Activated CD8-positive, alpha-beta memory T cell treated with anti-CD3 and anti-CD28 coated beads, Interleukin-2, amount 50 U/mL, for 24 hours (primary cell): ENCODE measurements at regions not wholly inside any gene's neighbourhood (a gene's known extent, or its start where the extent isn't known, plus 50 kb on each side); places are given as distances from the start of the nearest gene placed in this dataset.
"Not testable (repeated sequence)": the region's sequence is repeated elsewhere in the genome, so short reads cannot be mapped to it uniquely, and the experiment has no call there.

ENCODE experiments used
- DNase-seq: peaks from one replicate; pipeline ENCODE4 v3.0.0-alpha.2; 2020; ENCODE audit errors: extremely low read depth

DNA sequence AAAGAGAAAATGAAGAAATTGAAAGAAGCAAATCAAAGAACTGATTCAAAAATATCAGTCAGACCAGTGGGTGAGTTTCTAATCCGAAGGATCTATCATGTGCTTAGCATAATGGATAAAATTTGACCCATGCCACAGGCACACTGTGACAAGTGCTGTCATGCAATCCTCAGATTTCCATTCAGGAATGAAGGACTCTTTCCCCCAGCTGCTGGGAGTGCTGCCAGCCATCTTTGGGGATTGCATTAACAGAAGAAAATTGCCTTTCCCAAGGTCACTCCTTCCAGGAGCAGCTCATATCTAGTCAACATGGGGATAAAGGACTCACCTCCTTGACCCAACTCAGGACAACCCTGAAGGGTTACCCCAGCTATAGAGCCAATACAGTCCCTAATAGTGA is 316.7 kb upstream of the TBX18 start:
- DNase-seq: no peak

DNA sequence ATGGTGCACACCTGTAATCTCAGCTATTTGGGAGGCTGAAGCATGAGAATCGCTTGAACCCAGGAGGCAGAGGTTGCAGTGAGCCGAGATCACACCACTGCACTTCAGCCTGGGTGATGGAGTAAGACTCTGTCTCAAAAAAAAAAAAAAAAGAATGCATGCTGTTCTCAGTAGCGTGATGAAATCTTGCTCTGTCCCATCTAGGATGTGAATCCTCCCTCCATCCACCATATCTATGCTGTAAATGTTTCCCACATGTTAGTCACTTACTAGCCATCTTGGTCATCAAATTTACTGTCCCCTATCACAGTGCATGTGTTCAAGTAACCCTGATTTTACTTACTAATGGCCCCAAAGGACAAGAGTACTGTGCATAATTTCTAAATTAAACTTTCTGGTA is 315.4 kb upstream of the TBX18 start:
- no peak for DNase-seq

DNA sequence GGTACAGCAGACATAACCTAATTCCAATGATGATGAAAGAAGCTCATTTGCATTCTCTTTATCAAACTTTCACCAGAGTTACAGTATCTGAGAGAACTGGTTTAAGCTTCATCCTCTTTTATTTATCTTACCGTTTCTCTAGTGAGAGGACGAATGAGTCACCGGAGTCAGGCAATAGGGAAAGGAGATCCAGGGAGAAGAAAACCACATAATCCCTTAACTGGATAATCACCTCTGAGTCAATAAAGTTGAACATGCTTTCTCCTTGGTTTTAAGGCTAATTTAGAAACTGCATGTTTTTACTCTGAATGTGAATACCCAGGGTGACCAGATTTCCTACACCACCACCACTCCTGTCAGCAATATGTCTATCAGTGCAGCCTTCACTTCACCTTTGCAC is 313.7 kb upstream of the TBX18 start:
- DNase-seq: no peak

DNA sequence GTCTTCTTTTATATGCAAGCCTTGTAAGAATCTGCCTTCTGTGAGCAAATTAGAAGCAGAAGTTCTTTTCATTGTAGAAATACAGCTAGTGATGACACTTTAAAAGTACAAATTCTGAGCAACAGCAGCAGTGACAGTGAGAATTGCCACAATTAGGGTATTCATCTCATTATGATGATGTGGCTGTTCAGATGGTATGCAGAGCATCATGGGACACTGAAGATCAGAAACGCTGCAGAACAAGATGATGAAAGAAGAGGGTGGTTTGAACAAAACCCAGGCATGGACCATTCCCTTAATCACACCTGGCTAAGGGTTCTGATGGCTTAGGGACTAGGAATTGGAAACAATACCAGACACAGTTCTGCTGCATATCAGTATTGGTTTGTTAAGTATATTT is 312.7 kb upstream of the TBX18 start:
- no peak for DNase-seq

DNA sequence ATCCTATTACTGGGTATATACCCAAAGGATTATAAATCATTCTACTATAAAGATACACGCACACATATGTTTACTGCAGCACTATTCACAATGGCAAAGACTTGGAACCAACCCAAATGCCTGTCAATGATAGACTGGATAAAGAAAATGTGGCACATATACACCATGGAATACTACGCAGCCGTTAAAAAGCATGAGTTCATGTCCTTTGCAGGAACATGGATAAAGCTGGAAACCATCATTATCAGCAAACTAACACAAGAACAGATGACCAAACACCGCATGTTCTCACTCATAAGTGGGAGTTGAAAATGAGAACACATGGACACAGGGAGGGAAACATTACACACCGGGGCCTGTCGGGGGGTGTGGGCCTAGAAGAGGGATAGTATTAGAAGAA is 307.4 kb upstream of the TBX18 start:
- not testable (repeated sequence) for DNase-seq

DNA sequence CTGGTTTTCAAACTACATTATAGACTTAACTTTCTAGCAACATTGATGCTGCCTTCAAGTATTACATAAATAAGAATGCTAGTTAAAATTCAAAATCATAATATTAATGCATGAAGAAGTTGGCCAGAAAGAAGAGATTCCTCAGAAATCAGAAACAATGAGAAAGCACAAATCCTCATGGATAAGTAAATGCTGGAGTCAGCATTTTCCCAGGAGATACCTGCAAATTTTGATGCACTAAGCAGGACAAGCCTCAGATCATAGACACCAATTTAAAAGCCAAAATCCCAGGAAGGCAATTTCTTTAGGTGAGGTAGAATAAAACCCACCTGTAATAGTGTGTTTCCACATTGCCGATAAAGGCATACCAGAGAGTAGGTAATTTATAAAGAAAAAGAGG is 305.2 kb upstream of the TBX18 start:
- no peak for DNase-seq

DNA sequence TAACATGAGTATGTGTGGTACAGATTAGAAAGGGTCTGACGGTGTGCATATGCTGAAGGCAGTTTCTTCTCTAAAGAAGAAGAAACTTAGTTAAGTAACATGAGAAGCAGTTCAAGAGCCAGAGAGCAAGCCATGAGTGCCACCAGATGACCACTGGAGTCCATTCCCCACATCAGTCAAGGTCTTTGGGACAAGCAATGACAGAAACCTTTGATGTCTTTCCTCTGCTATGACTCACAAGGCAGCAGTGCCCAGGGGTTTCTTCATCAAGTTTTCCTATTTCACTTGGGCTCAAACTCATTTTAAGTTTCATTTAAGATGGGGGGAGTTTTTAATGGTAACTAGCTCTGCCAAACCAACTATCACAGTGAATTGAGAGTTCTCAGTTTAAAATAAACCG is 303.8 kb upstream of the TBX18 start:
- no peak for DNase-seq

DNA sequence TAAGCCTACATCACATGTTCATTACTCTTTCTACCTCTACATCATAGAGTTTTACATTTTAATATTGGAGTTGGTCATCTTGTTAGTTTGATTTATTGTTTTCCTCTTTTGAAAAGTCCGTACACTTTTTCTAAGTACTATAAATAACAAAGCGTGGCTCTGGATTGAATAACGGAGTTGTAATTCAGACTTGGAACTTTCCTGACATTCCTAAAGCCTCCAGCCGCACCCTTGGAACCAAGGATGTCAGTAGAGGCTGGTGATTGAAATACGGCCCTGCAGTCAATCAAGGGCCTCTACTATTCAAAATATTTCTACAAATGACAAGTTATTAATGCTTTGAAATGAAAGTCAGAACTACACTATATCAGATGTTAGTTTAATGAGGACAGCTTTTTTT is 301.9 kb upstream of the TBX18 start:
- DNase-seq: no peak

DNA sequence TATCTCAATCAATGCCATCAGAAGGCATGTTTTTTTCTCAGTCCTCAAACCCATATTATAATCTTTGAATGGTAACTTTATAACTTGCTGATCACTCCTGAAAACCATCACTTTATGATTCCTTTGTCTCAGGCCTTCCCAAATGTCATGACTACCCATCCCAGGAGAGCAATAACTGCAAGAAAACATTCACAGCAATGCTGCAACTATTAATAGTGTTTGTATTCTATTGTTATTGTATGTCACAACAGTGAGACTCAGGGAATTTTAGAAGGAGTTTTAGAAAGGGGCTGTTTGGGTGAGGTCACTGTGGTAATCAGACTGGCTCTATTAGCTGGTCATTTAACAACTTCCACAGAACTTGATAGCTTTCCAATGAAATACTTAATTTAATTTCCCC is 301.4 kb upstream of the TBX18 start:
- no peak for DNase-seq

DNA sequence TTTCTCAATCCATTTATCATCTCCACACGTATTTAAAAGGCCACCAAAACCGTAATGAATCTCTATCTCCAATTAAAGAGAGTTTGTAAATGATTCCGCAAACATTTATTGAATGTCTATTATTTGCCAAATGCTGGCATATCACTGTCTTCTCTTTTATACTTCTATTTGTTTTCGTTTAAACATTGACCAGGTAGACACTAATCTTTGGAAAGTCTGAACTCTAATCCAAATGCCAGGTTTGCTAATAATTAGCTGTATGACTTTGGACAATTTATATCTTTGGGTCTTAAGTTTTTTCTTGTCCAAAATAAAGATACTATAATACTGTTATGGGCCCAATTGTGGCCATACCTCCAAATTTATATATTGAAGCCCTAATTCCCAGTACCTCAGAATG is 299.2 kb upstream of the TBX18 start:
- DNase-seq: no peak

DNA sequence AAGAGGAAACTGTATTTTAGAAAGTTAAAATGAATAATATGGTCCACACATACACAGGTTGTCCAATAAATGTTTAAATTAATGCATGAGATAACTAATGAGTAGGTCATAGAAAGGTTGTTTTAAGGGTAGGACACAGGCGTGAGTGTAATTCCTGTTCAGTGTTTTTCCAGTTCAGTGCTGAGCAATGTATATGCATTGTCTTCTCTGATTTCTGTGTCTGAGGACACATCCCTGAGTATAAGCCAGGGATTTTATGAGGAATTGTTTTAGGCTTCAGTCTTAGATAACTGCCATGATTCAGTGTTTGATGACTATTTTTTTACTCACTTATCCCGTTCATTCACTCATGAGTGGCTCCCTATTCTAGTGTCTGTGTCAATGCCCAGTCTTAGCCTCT is 298.5 kb upstream of the TBX18 start:
- DNase-seq: no peak

DNA sequence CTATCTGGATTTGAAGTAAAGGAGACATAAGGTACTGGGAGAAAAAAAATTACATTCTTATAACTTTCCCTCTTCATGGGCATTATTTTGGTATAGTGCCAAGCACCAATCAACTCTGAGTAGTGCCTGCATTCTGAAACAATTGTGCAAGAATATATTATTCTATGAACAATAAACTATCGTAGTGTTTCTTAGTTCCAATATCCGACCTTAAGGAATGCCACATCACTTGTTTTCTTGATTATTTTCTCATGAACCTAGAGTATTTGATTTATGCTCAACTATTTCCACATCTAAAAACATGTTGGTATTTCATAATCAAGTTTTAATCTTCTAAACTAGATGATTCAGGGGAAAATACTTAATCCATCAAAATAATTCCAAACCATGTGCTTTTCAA is 294.4 kb upstream of the TBX18 start:
- DNase-seq: no peak

DNA sequence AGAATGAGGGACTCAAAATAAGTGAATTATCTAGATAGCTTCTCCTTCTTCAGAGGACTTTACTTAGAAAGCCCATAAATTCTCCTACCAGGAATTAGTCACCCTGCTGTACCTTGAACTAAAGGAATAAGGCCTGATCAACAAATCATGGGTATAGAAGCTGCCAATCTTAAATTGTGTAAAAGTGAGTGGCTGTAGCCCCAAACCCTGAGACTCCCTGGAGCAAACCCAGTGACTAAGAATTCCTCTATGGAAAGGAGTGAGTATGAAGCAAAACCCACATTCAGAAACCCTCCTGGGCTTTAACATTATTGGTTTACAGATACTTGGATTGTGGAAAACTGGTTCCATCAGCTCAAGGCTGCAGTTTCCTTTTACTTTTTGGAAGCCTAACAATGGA is 285.8 kb upstream of the TBX18 start:
- no peak for DNase-seq

DNA sequence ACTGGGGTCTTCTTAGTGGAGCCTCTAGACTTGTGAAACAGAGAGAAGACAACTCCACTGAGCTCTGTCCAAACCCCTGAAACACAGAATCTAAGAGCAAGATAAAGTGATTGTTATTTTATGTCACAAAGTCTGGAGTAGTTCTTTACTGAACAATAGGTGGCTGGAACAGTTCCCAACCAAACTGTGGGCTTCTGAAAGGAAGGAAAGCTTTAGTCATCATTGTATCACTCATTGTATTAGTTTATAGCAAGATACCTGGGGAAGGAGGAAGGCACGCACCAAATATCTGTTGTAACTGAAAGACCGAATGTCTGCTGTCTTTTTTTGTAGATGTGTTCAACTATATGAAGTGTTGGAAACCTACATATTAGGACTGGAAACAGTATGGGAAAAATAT is 284.9 kb upstream of the TBX18 start:
- DNase-seq: no peak

DNA sequence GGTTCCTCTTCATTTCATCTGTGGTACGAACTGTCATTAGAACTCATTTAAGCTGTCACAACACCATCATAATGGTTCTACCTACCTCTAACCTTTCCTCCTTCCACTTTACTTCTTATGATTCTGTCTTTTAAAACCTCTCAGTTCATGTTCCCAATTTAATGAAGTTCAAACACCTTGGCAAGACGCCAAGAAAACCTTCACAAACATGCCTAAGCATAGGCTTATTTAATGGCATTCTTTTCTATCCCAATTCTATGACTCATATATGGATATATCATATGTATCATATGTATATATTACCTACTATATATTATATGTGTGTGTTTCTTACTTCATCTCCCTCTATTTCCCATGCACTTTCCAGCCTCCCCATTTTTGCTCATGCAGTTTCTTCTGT is 283.4 kb upstream of the TBX18 start:
- no peak for DNase-seq

DNA sequence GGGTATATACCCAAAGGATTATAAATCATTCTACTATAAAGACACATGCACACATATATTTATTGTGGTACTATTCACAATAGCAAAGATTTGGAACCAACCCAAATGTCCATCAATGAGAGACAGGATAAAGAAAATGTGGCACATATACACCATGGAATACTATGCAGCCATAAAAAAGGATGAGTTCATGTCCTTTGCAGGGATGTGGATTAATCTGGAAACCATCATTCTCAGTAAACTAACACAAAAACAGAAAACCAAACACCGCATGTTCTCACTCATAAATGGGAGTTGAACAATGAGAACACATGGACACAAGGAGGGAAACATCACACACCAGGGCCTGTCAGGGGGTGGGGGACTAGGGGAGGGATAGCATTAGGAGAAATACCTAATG is 281.4 kb upstream of the TBX18 start:
- DNase-seq: not testable (repeated sequence)

DNA sequence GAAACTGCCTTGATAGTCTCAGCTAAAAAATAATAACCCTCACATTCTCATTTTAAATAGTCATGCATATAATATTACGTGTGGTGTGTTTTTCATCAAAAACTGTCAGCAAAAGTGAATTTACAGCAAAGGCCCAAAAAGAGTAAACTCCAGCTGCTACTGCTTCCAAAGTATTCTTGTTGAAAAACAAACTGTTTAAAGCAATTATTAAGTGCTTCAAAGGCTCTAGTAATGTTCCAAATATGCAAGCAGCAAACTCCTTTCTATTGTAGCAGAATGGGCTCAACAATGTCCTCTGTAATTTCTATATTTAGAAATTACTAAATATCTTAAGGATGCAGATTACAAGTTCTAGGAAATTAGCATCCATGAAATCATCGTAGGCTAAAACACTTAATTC is 280.0 kb upstream of the TBX18 start:
- DNase-seq: no peak

DNA sequence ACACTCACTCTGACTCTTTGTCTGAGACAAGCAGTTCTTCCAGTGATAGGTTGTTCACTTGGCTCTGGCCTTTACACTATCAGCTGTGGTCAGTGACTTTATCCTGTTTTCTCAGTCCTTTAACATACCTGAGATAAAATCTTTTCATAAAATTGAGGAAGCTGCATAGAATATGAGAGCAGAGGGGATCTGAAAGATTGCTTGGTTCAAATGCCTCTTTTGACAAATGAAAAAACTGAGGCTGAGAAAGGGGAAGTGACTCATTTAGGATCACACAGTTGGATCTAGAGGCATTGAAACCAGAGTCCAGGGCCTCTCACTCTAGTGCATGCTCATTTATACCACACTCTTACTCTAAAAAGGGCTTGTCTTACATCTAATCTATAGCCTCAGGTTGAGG is 277.0 kb upstream of the TBX18 start:
- DNase-seq: no peak

DNA sequence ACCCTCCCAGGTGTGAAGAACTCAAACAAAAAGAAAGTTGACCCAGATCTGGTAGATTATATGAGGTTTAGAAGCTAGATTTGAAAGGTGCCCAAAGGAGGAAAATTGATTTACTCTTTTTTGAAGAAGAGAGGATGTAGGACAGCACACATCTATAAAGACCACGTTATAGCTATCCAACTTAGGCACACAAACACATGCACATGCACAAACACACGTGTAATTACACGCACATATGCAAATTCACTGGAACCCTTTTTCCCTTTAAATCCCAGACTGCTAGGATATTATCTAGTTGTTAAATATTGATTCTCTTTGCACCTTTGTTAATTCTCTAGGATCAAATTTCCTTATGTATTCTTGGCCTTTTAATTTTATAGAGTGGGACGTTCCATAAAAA is 272.8 kb upstream of the TBX18 start:
- DNase-seq: no peak

DNA sequence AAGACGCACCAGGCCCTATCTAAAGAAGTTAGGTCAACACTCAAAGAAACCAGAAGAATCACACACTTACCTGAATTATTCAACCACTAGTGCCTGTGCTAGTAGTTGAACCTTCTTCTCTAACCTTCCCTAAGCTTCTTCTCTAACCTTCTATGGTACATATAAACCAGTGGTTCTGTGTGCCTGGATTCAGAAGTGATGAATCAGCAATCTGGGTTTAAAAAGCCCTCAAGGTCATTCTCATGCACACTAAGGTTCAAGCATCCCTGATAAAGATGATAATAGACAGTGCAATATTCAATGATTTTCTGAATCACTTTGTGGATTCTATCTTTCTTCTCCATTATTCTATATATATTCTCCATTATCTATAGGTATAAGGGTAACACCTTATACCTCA is 271.4 kb upstream of the TBX18 start:
- no peak for DNase-seq

DNA sequence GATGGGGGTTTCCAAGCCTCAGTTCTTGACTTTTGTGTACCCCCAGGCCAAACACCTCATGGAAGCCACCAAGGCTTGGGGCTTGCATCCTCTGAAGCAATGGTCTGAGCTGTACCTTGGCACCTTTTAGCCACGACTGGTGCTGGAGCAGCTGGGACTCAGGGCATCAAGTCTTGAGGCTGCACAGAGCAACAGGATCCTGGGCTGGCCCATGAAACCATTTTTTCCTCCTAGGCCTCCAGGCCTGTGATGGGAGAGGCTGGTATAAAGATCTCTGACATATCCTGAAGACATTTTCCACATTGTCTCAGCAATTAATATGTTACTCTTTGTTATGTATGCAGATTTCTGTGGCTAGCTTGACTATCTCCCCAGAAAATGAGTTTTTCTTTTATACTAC is 269.1 kb upstream of the TBX18 start:
- DNase-seq: no peak

DNA sequence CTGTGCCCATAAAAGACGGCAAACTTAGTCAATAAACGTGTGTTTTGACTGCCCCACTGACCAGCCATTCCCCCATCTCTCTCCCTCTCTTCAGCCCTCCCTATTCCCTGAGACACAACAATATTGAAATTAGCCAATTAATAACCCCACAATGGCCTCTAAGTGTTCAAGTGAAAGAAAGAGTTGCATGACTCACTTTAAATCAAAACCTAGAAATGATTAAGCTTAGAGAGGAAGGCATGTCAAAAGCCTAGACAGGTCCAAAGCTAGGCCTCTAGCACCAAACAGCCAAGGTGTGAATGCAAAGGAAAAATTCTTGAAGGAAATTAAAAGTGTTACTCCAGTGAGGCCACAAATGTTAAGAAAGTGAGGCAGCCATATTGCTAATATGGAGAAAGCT is 261.6 kb upstream of the TBX18 start:
- no peak for DNase-seq

DNA sequence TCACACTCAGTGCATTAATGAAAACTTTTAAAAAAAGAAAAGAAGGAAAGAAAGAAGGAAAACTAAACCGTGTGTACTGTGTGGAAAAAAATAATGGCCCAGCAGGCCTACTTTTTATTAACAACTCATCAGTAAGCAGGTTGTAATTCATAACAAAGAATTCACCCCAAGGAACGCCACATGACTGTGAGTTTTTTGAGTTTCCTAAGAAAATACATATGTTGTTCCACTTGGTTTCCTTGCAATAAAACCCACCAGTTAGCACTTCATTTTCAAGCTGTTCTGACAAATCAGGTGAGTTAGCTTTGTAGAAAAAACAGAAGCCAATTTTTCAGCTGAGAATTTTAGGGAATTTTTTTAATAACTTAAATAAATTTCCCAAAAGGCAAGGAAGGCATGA is 259.3 kb upstream of the TBX18 start:
- DNase-seq: no peak

DNA sequence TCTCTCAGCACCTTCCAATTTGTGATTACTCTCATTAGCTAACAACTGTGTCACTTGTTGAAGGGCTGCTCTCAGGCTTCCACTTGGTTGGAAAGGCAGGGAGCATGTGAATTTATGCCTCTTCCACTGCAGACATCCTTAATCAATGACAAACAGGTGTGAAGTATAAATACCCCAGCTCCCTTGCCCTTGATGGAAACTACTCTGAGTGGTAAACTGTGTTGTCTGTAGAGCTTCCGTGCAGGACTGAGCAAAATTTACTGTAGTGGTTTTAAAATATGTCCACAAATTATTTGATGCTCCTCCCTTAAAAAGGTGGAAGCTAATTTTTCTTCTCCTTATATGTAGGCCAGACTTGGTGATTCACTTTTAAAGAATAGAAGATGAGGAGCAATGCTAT is 253.0 kb upstream of the TBX18 start:
- no peak for DNase-seq

DNA sequence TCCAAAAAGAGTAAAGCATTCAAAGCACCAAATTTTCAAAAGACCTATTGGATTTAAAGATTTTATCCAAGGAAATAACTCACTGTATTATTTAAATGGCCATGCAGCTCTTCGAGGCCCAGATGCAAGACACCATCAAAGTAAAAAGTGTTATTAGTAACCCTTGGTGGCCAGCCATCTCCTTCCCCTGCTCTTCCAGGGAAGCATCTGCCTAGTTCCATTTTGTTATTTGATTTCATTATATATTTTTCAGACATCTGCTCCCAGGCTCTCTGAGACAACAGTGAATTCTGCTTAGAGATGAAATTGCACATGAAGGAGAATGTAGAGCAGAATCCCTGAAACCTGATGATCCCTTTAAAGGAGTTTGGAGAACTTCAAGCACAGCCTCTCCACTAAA is 252.3 kb upstream of the TBX18 start:
- no peak for DNase-seq
